Breast epithelium (tissue), 4 donors: ENCODE measurements at regions not wholly inside any gene's neighbourhood (a gene's known extent, or its start where the extent isn't known, plus 50 kb on each side); places are given as distances from the start of the nearest gene placed in this dataset.

ENCODE experiments used
- DNase-seq, 2 donors: peaks; one replicate each; pipeline ENCODE4 v3.0.0-alpha.2; 2019; ENCODE audit warnings: low spot score in 2 of 2
- H3K27ac ChIP-seq, 2 donors: fragments of 200-600 bp; sonication (generic) in 1 of 2; one replicate each; pipeline ENCODE4 v1.5.1; 2016 to 2019; ENCODE audit warnings: mild to moderate bottlenecking in 1 of 2
- H3K27me3 ChIP-seq, 2 donors: fragments of 200-600 bp; sonication (generic) in 1 of 2; one replicate each; pipeline versions ENCODE4 v1.5.1 to v1.6.0; 2017 to 2019; ENCODE audit warnings: control low read depth in 1 of 2, mild to moderate bottlenecking in 1 of 2
- H3K36me3 ChIP-seq: fragments of 200-600 bp; one replicate; pipeline ENCODE4 v1.5.1; 2019
- H3K4me1 ChIP-seq, 2 donors: fragments of 200-600 bp; sonication (generic); one replicate each; pipeline ENCODE4 v1.5.1; 2016 to 2019; ENCODE audit warnings: control low read depth in 1 of 2
- H3K4me3 ChIP-seq, 3 donors: fragments of 200-600 bp; sonication (generic); 1 replicate in 2 of 3; 2 replicates in 1 of 3; pipeline ENCODE4 v1.5.1; 2016 to 2019; ENCODE audit warnings: mild to moderate bottlenecking in 3 of 3, moderate library complexity in 2 of 3
- H3K9me3 ChIP-seq, 2 donors: fragments of 200-600 bp; sonication (generic) in 1 of 2; one replicate each; pipeline ENCODE4 v1.5.1; 2016 to 2019; ENCODE audit warnings: control low read depth in 1 of 2
- CTCF ChIP-seq, 3 donors: fragments of 450-650 bp; IDR thresholded peaks; one replicate each; pipeline ENCODE4 v1.5.1; 2016 to 2017; ENCODE audit warnings: antibody characterized with exemption in 3 of 3, mild to moderate bottlenecking in 3 of 3, moderate library complexity in 3 of 3
- POLR2A ChIP-seq: fragments of 450-650 bp; IDR thresholded peaks from one replicate; pipeline ENCODE4 v1.6.1; 2016; ENCODE audit warnings: antibody characterized with exemption, mild to moderate bottlenecking, moderate library complexity
- POLR2AphosphoS5 ChIP-seq, 3 donors: sonication (generic); formaldehyde crosslinking; IDR thresholded peaks; one replicate each; pipeline ENCODE4 v1.6.1; 2017; ENCODE audit warnings: antibody characterized with exemption in 3 of 3
- intact Hi-C: fragments of 100-400 bp; cut with DNase I; formaldehyde crosslinking; loops from one replicate; pipeline ENCODE4 v1.15.1; 2023; ENCODE audit warnings: low total_unique reads

GRCh38 chr14:26738571-26738970 lies 140.7 kb upstream of the NOVA1 start:
- Histone ChIP-seq H3K9me3 (no peaks in the 10 kb centered on the region), H3K27me3 (no peaks in the 10 kb centered on the region), H3K4me1 (no peaks in the 10 kb centered on the region), H3K4me3 (no peak overlapping the region), H3K36me3 (no peaks in the 10 kb centered on the region), H3K27ac (no peak overlapping the region)
- TF ChIP-seq POLR2A (no peak), POLR2AphosphoS5 (IDR thresholded peaks at IDR 0.05) (no peak), CTCF (IDR thresholded peaks at IDR 0.05) (no peak)
- intact Hi-C loops: no loop called here
- DNase-seq: no peak

- Histone ChIP-seq H3K4me3 (no peak overlapping the region), H3K4me1 (no peaks in the 10 kb centered on the region), H3K36me3 (no peaks in the 10 kb centered on the region), H3K9me3 (no peaks in the 10 kb centered on the region), H3K27ac (no peak overlapping the region), H3K27me3 (no peaks in the 10 kb centered on the region)
- TF ChIP-seq POLR2A: no peak
- TF ChIP-seq CTCF (IDR thresholded peaks at IDR 0.05): no peak
- TF ChIP-seq POLR2AphosphoS5 (IDR thresholded peaks at IDR 0.05): no peak
- intact Hi-C loops: no loop called here
- no peak for DNase-seq
These were observed 143.9 kb upstream of the NOVA1 start for GRCh38 chr14:26741711-26742212.

- no peak for DNase-seq
- Histone ChIP-seq H3K4me1 (no peaks in the 10 kb centered on the region), H3K9me3 (no peaks in the 10 kb centered on the region), H3K36me3 (no peaks in the 10 kb centered on the region), H3K27me3 (no peaks in the 10 kb centered on the region), H3K27ac (no peak overlapping the region), H3K4me3 (no peak overlapping the region)
- intact Hi-C loops: no loop called here
- no peak for TF ChIP-seq POLR2A
- TF ChIP-seq CTCF (IDR thresholded peaks at IDR 0.05): no peak
- TF ChIP-seq POLR2AphosphoS5 (IDR thresholded peaks at IDR 0.05): no peak
These were observed 145.5 kb upstream of the NOVA1 start for GRCh38 chr14:26743284-26743683.

GRCh38 chr14:26744903-26745302 lies 147.1 kb upstream of the NOVA1 start:
- intact Hi-C loops: no loop called here
- Histone ChIP-seq H3K9me3 (no peaks in the 10 kb centered on the region), H3K36me3 (no peaks in the 10 kb centered on the region), H3K4me1 (no peaks in the 10 kb centered on the region), H3K27me3 (no peaks in the 10 kb centered on the region), H3K27ac (no peak overlapping the region), H3K4me3 (no peak overlapping the region)
- DNase-seq: no peak
- TF ChIP-seq POLR2AphosphoS5 (IDR thresholded peaks at IDR 0.05) (no peak), POLR2A (no peak), CTCF (IDR thresholded peaks at IDR 0.05) (no peak)

- TF ChIP-seq CTCF (IDR thresholded peaks at IDR 0.05) (no peak), POLR2A (no peak), POLR2AphosphoS5 (IDR thresholded peaks at IDR 0.05) (no peak)
- DNase-seq: no peak
- Histone ChIP-seq H3K27ac (no peak overlapping the region), H3K27me3 (no peaks in the 10 kb centered on the region), H3K36me3 (no peaks in the 10 kb centered on the region), H3K4me1 (no peaks in the 10 kb centered on the region), H3K9me3 (no peaks in the 10 kb centered on the region), H3K4me3 (no peak overlapping the region)
- intact Hi-C loops: no loop called here
These were observed 163.7 kb upstream of the NOVA1 start for GRCh38 chr14:26761532-26761931.
